CD4-positive, alpha-beta memory T cell (primary cell): ENCODE measurements at regions not wholly inside any gene's neighbourhood (a gene's known extent, or its start where the extent isn't known, plus 50 kb on each side); places are given as distances from the start of the nearest gene placed in this dataset.

Source experiments
- CTCF ChIA-PET: fragments of 350-600 bp; sonication (Branson Sonifier 250); formaldehyde crosslinking; loops from one replicate; lab custom pipeline; 2021; ENCODE audit warnings: inconsistent platforms; ENCODE audit not compliant: partially characterized antibody; lab: Charles Lee
- POLR2A ChIA-PET: fragments of 350-600 bp; sonication (Branson Sonifier 250); formaldehyde crosslinking; loops from one replicate; lab custom pipeline; 2021; ENCODE audit not compliant: partially characterized antibody; lab: Charles Lee
- DNase-seq, 5 donors: peaks; one replicate each; pipeline versions ENCODE4 v3.0.0 to v3.0.0-alpha.2; 2020 to 2022; ENCODE audit warnings: mixed read lengths in 1 of 5
- H3K27ac ChIP-seq: one replicate; pipeline ENCODE4 v1.7.0; 2013; ENCODE audit warnings: low read depth, low read length
- H3K27me3 ChIP-seq: 2 replicates; pipeline ENCODE4 v1.7.0; 2013; ENCODE audit warnings: mild to moderate bottlenecking, low read length, moderate library complexity; ENCODE audit not compliant: insufficient read depth
- H3K36me3 ChIP-seq: 2 replicates; pipeline ENCODE4 v1.7.0; 2013; ENCODE audit warnings: mild to moderate bottlenecking, low read length, moderate library complexity; ENCODE audit not compliant: insufficient read depth
- H3K4me1 ChIP-seq: 2 replicates; pipeline ENCODE4 v1.7.0; 2013; ENCODE audit warnings: mild to moderate bottlenecking, low read length, moderate library complexity; ENCODE audit not compliant: insufficient read depth
- H3K4me3 ChIP-seq, 2 donors: one replicate each; pipeline ENCODE4 v1.7.0; 2013; ENCODE audit warnings: low read length in 2 of 2, mild to moderate bottlenecking in 1 of 2
- H3K9me3 ChIP-seq, 2 donors: one replicate each; pipeline ENCODE4 v1.7.0; 2013; ENCODE audit warnings: low read length in 2 of 2, control low read depth in 1 of 2; ENCODE audit not compliant: control insufficient read depth in 1 of 2
- H3K27ac Mint-ChIP-seq, 7 donors: one replicate each; pipeline ENCODE4 v1.8.0; 2020 to 2021; ENCODE audit warnings: mixed read lengths in 7 of 7, mild to moderate bottlenecking in 6 of 7, inconsistent platforms in 3 of 7, moderate library complexity in 3 of 7
- H3K27me3 Mint-ChIP-seq, 2 donors: one replicate each; pipeline ENCODE4 v1.8.0; 2020 to 2021; ENCODE audit warnings: mixed read lengths in 2 of 2
- H3K36me3 Mint-ChIP-seq, 2 donors: one replicate each; pipeline ENCODE4 v1.8.0; 2020 to 2021; ENCODE audit warnings: mixed read lengths in 2 of 2, inconsistent platforms in 1 of 2, mild to moderate bottlenecking in 1 of 2
- H3K4me1 Mint-ChIP-seq, 4 donors: one replicate each; pipeline ENCODE4 v1.8.0; 2020 to 2021; ENCODE audit warnings: mixed read lengths in 4 of 4, mild to moderate bottlenecking in 1 of 4
- H3K4me3 Mint-ChIP-seq, 8 donors: one replicate each; pipeline ENCODE4 v1.8.0; 2020 to 2021; ENCODE audit warnings: mixed read lengths in 8 of 8, mild to moderate bottlenecking in 7 of 8, moderate library complexity in 6 of 8, inconsistent platforms in 3 of 8
- H3K9me3 Mint-ChIP-seq, 8 donors: one replicate each; pipeline ENCODE4 v1.8.0; 2020 to 2021; ENCODE audit warnings: mixed read lengths in 8 of 8, mild to moderate bottlenecking in 5 of 8, inconsistent platforms in 3 of 8, moderate library complexity in 1 of 8
- intact Hi-C: fragments of 100-400 bp; cut with micrococcal nuclease; formaldehyde crosslinking; loops from one replicate; pipeline ENCODE4 v1.15.1; 2023

DNA sequence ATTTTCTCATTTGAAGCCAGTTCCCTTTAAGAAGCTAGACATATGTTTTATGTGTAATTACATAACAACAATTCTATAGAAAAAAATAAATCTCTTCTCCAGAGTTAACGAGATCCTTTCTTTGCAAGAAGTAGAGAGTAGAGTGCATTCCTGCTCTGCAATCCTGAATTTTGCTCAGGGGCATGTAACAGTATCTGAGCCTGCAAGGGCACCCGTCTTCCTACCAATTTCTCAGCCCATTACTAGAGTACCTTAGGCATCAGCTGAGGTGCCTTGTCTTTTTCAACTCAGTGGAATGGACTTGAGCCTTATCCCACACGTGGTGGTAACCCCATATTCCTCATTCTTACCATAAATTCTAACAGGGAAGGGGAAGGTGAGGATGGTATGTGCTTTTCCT, 205.9 kb downstream of the IKZF2 start:
- H3K36me3 ChIP-seq: no peaks in the 10 kb centered on the region
- ChIA-PET CTCF (interaction anchor here (1.5 kb wide), 1 partner anchor 208 kb away, joined by 3 read pairs; no protein-coding TSS in a partner anchor), POLR2A (no interaction called here)
- Mint-ChIP-seq H3K4me1 (no peaks in the 10 kb centered on the region), H3K36me3 (no peaks in the 10 kb centered on the region), H3K27ac (no peak overlapping the region), H3K27me3 (no peaks in the 10 kb centered on the region), H3K4me3 (no peak overlapping the region), H3K9me3 (no peaks in the 10 kb centered on the region)
- H3K4me1 ChIP-seq: no peaks in the 10 kb centered on the region
- intact Hi-C loops: no loop called here
- no peaks in the 10 kb centered on the region for H3K9me3 ChIP-seq
- no peaks in the 10 kb centered on the region for H3K27me3 ChIP-seq
- no peak overlapping the region for H3K27ac ChIP-seq
- no peak overlapping the region for H3K4me3 ChIP-seq
- no peak for DNase-seq

DNA sequence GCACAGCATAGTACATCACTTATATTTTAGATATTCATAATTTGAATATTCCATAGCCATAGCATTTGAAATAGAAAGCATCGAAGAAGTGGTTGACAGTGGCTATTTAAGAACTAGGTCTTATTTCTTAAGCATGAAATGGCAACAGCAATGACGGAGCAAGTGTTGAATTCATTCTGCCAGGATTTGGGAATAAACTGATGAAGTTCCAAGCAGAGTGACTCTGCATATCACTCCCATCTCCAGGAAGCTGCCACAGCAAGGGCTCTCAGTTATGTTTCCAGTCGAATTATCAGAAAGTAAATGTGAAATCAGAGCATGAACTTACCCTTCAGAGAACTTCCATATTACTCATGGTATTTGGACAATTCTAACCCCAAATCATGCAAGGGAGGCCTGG, 208.1 kb downstream of the IKZF2 start:
- H3K27ac Mint-ChIP-seq: no peak overlapping the region
- no peak overlapping the region for H3K27ac ChIP-seq
- no peaks in the 10 kb centered on the region for H3K27me3 ChIP-seq
- intact Hi-C loops: no loop called here
- no peaks in the 10 kb centered on the region for H3K36me3 ChIP-seq
- H3K9me3 ChIP-seq: no peaks in the 10 kb centered on the region
- ChIA-PET CTCF (no interaction called here), POLR2A (no interaction called here)
- no peak for DNase-seq
- no peaks in the 10 kb centered on the region for H3K27me3 Mint-ChIP-seq
- no peak overlapping the region for H3K4me3 Mint-ChIP-seq
- no peak overlapping the region for H3K4me3 ChIP-seq
- H3K4me1 ChIP-seq: no peaks in the 10 kb centered on the region
- H3K9me3 Mint-ChIP-seq: peaks cover 0 to under 1% (median 0%) of the 10 kb centered on the region in 8 donors
- no peaks in the 10 kb centered on the region for H3K36me3 Mint-ChIP-seq
- no peaks in the 10 kb centered on the region for H3K4me1 Mint-ChIP-seq

DNA sequence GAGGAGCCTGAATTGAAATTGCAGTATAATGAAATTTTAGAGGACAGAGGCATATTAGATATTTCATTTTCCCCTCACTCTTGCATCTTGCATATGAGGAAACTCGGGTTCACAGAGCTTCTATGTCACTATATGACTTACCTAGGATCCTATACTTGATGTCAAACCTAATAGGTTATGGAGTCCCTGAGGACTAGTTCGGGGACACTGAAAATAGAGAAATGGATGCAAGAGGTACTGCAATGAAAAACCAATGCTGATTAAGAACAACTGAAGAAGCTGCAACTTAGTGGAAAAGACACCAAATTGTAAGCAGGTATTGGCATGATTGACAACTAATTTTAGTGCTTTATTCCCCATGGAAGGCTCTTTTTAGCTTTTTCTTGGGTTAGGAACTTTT, 210.1 kb downstream of the IKZF2 start:
- ChIA-PET CTCF (no interaction called here), POLR2A (no interaction called here)
- Mint-ChIP-seq H3K27me3 (no peaks in the 10 kb centered on the region), H3K4me1 (no peaks in the 10 kb centered on the region), H3K36me3 (no peaks in the 10 kb centered on the region), H3K4me3 (no peak overlapping the region), H3K27ac (no peak overlapping the region), H3K9me3 (peaks cover 0 to 4% (median 0%) of the 10 kb centered on the region in 8 donors)
- DNase-seq: no peak
- Histone ChIP-seq H3K27me3 (no peaks in the 10 kb centered on the region), H3K36me3 (no peaks in the 10 kb centered on the region), H3K27ac (no peak overlapping the region), H3K4me3 (no peak overlapping the region), H3K9me3 (no peaks in the 10 kb centered on the region), H3K4me1 (no peaks in the 10 kb centered on the region)
- intact Hi-C loops: no loop called here

DNA sequence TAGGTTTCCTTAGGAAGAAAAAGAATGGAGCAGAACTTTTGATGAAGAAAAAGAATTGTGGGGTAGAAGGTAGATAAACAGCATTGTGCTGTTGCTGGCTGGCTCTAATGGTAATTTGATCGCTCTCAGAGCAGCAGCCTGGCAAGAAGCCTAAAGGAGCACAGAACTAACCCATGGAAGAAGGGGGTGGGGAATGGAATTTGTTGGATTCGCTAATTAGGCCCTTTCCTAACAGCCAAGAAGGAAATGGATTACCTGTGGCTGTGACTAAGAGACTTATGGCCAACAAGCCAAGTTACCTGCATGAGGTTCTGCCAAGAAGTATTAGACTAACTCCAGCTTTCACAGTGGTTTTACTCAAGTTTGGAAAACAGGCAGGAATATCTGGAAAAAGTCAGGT, 210.6 kb downstream of the IKZF2 start:
- CTCF ChIA-PET: no interaction called here
- H3K4me1 Mint-ChIP-seq: no peaks in the 10 kb centered on the region

DNA sequence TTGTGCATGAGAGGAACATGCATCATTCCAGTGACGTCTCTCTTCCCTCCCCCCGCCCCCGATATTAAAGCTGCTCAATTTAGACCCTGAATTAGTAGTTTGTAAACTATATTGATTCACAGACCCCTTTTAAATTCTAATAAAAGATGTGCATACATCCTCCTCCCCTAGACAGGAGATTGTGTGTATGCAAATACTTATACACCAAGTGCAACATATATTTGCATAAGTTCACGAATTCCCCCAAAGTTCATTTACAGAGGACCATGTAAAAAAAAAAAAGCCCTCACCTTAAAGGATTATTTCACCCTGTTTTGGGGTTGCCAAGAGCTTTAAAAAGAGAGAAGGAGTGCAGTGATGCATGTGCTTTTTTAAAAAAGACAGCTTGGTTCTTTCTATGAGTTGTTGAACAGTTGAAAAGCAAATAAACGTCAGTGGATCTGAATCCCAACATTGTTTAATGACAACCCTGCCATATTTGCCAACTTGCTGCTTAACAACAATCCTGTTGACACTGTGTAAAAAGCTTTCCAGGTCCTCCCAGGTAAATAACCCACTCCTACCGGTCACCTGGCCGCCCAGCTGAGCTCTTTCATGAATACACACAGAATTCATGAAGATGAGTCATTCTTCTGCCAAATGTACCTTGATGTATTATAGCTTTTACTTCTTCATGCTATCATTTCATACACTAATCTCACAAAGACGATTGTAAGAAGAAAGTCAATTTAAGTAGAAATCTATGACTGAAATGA, 211.5 kb downstream of the IKZF2 start:
- Histone ChIP-seq H3K27ac (no peak overlapping the region), H3K9me3 (no peaks in the 10 kb centered on the region), H3K4me3 (no peak overlapping the region), H3K36me3 (no peaks in the 10 kb centered on the region), H3K4me1 (no peaks in the 10 kb centered on the region), H3K27me3 (no peaks in the 10 kb centered on the region)
- POLR2A ChIA-PET: no interaction called here
- H3K27ac Mint-ChIP-seq: no peak overlapping the region
- no peak for DNase-seq
- H3K4me1 Mint-ChIP-seq: no peaks in the 10 kb centered on the region
- no peaks in the 10 kb centered on the region for H3K36me3 Mint-ChIP-seq
- H3K4me3 Mint-ChIP-seq: no peak overlapping the region
- H3K9me3 Mint-ChIP-seq: peaks cover 0 to 4% (median 0%) of the 10 kb centered on the region in 8 donors
- H3K27me3 Mint-ChIP-seq: no peaks in the 10 kb centered on the region
- intact Hi-C loops: no loop called here
- CTCF ChIA-PET: interaction anchor here (0.7 kb wide), 1 partner anchor 18 kb away, joined by 3 read pairs; no protein-coding TSS in a partner anchor

More for the DNA sequence above, 210.6 kb downstream of the IKZF2 start:
- no peak overlapping the region for H3K27ac Mint-ChIP-seq
- intact Hi-C loops: no loop called here
- Histone ChIP-seq H3K4me1 (no peaks in the 10 kb centered on the region), H3K4me3 (no peak overlapping the region), H3K36me3 (no peaks in the 10 kb centered on the region), H3K27ac (no peak overlapping the region), H3K27me3 (no peaks in the 10 kb centered on the region), H3K9me3 (no peaks in the 10 kb centered on the region)
- H3K27me3 Mint-ChIP-seq: no peaks in the 10 kb centered on the region
- DNase-seq: no peak
- no peaks in the 10 kb centered on the region for H3K36me3 Mint-ChIP-seq
- POLR2A ChIA-PET: no interaction called here
- H3K9me3 Mint-ChIP-seq: peaks cover 0 to 4% (median 0%) of the 10 kb centered on the region in 8 donors
- no peak overlapping the region for H3K4me3 Mint-ChIP-seq

DNA sequence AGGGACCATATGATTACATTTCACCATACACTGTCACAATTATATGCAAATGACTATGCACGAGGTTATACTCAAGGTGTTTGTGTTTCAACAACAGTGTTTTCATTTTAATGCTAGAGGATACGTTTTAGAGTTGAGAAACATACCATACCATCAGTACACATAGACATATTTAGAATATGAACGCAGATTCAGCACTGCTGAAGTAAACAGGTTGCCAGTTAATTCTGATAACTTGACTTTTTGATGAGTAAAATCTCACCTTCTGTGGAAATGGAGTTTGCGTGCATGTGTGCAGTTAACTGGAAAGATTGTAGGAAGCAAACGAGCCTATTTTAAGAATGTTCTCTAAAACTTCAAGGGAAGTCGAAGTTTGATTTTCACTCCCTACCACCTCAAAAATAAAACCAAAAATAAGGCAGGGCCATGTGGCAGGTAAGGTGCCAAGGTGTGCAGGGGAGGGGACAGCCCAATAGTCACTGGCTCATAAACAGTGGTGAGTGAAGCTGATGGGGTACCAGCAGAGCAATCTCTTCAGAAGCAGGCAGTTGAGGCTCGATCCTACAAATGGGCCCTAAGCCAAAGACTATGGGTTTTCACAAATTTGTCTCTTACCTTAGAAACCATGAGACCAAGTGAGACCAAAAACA, 213.1 kb downstream of the IKZF2 start:
- Mint-ChIP-seq H3K36me3 (no peaks in the 10 kb centered on the region), H3K4me3 (no peak overlapping the region), H3K27me3 (no peaks in the 10 kb centered on the region), H3K9me3 (peaks cover 0 to 4% (median 0%) of the 10 kb centered on the region in 8 donors), H3K27ac (no peak overlapping the region), H3K4me1 (no peaks in the 10 kb centered on the region)
- Histone ChIP-seq H3K36me3 (no peaks in the 10 kb centered on the region), H3K9me3 (no peaks in the 10 kb centered on the region), H3K4me1 (no peaks in the 10 kb centered on the region), H3K4me3 (no peak overlapping the region), H3K27ac (no peak overlapping the region), H3K27me3 (no peaks in the 10 kb centered on the region)
- POLR2A ChIA-PET: no interaction called here
- CTCF ChIA-PET: no interaction called here
- DNase-seq: no peak
- intact Hi-C loops: no loop called here

DNA sequence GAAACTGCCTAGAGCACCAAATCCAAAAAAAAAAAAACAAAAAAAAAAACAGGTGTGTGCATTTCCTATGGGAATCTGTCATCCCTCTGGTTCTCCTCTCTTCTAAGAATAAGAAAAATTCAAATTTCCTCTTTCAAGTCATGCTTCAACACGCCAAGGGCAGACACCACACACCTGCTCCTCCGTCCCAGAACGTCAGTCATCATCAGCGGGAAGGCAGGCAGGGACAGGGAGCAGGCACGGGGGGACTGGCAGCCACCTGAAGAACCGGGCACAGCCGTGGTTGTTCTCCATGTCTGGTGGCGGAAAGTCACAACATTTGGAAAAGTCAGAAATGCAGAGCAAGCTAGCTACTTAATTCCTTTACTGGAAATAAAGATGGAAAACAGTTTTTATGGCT, 214.8 kb downstream of the IKZF2 start:
- Mint-ChIP-seq H3K27ac (no peak overlapping the region), H3K27me3 (no peaks in the 10 kb centered on the region), H3K36me3 (no peaks in the 10 kb centered on the region), H3K4me3 (no peak overlapping the region), H3K9me3 (peaks cover 0 to 4% (median 0%) of the 10 kb centered on the region in 8 donors), H3K4me1 (no peaks in the 10 kb centered on the region)
- intact Hi-C loops: no loop called here
- no peak for DNase-seq
- no peaks in the 10 kb centered on the region for H3K9me3 ChIP-seq
- no peaks in the 10 kb centered on the region for H3K36me3 ChIP-seq
- no peak overlapping the region for H3K4me3 ChIP-seq
- POLR2A ChIA-PET: no interaction called here
- H3K27me3 ChIP-seq: no peaks in the 10 kb centered on the region
- CTCF ChIA-PET: no interaction called here
- no peaks in the 10 kb centered on the region for H3K4me1 ChIP-seq
- H3K27ac ChIP-seq: no peak overlapping the region
